ENCODE measurements at regions not wholly inside any gene's neighbourhood (a gene's known extent, or its start where the extent isn't known, plus 50 kb on each side); places are given as distances from the start of the nearest gene placed in this dataset.
A peak's percentile ranks its signal among the peaks of the same experiment; 100 is the strongest.

DNA sequence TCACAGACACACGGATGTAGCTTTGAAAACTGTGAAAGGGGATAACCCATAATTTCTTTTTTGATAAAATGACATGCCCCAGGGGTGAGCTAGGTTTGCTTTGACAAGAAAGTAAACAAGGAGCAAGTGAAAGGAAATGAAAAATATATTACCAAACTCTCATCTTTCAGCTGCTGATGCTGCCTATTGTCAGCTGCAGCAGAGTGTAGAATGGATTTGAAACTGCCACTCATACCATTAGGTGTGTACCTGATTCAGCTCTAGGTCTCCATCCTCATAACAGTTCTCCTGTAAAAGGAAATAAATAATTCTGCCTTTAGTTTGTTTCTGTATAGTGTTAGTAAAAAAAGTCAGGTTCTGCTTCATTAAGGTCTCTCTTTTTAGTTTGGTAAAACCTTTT, 415.1 kb upstream of the MARCKS start:
- intact Hi-C loops (cut with DNase I; ENCODE audit: low total_unique reads), result no loop called here
- H3K27me3 ChIP-seq, result no peaks in the 10 kb centered on the region
- DNase-seq, result no peak
- no peak overlapping the region for H3K27ac ChIP-seq
- no peak overlapping the region for H3K4me3 ChIP-seq
- no peaks in the 10 kb centered on the region for H3K36me3 ChIP-seq
- no peaks in the 10 kb centered on the region for H3K9me3 ChIP-seq
- TF ChIP-seq, protein P1, sequence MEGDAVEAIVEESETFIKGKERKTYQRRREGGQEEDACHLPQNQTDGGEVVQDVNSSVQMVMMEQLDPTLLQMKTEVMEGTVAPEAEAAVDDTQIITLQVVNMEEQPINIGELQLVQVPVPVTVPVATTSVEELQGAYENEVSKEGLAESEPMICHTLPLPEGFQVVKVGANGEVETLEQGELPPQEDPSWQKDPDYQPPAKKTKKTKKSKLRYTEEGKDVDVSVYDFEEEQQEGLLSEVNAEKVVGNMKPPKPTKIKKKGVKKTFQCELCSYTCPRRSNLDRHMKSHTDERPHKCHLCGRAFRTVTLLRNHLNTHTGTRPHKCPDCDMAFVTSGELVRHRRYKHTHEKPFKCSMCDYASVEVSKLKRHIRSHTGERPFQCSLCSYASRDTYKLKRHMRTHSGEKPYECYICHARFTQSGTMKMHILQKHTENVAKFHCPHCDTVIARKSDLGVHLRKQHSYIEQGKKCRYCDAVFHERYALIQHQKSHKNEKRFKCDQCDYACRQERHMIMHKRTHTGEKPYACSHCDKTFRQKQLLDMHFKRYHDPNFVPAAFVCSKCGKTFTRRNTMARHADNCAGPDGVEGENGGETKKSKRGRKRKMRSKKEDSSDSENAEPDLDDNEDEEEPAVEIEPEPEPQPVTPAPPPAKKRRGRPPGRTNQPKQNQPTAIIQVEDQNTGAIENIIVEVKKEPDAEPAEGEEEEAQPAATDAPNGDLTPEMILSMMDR (IDR thresholded peaks at IDR 0.05), result no peak
- peaks cover 0 to 3% (median 0%) of the 10 kb centered on the region in 4 donors for H3K4me1 ChIP-seq

DNA sequence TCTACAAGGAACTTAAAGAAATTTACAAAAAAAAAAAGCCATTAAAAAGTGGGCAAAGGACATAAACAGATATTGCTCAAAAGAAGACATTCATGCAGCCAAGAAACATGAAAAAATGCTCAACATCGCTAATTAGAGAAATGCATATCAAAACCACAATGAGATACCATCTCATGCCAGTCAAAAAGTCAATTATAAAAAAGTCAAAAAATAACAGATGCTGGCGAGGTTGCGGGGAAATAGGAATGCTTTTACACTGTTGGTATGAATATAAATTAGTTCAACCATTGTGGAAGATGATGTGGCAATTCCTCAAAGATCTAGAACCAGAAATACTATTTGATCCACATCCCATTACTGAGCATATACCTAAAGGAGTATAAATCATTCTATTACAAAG, 411.9 kb upstream of the MARCKS start:
- Histone ChIP-seq H3K4me3 (no peak overlapping the region), H3K27me3 (no peaks in the 10 kb centered on the region), H3K9me3 (no peaks in the 10 kb centered on the region), H3K27ac (no peak overlapping the region), H3K4me1 (peaks cover 0 to 17% (median 2%) of the 10 kb centered on the region in 4 donors), H3K36me3 (no peaks in the 10 kb centered on the region)
- DNase-seq, result no peak
- intact Hi-C loops (cut with DNase I; ENCODE audit: low total_unique reads), result no loop called here
- TF ChIP-seq, protein P1 (IDR thresholded peaks at IDR 0.05), result no peak

DNA sequence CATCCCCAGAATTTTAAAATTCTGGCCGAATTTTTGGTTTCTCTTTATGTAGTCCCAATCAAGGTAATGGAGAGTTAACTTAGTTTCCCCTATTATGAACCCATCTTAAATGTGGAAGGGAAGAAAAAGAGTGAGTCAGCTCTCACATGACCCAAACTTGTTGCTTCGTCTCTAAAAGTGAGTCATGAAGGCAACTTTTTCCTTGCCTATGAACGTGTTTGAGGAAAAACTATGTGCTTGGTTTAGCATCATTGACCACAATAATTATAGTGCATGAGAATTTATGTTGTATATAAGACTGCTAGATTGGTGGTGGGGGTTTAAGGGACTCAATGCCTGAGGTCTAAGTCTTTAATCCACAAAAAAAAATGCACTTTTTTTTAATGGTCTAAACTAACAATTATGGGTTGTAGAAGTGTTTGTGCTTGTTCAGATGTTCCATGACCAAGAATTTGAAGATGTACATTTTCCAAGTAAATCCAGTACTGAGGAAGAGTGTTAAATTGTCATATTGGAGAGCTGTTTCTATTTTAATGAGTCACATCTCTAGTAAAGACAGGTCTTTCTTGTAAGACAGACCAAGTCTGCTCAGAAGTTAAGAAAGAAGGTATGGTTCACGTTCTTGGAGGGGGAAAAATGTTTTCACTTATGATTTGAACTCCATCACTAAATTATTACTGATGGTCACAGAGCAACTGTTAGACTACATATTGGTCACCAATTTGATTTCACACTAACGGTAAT, 409.9 kb upstream of the MARCKS start:
- intact Hi-C loops (cut with DNase I; ENCODE audit: low total_unique reads), result no loop called here

DNA sequence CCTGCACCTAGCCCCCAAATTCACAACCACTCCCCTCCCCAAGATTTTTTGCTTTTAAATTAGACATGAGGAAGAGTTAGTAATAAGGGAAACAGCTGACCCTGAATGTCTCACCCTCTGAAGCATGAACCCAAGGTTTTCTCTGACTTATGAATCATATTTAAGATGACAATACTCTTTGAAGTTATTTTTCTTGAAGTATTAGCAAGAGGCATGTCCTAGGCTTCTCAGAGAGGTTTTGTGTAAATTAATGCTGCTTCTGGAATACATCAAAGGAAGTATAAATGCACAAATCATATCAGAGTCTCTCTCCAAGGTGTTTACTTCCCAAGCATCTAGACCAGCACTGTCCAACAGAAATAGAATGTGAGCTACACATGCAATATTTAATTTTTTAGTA, 408.1 kb upstream of the MARCKS start:
- TF ChIP-seq, protein P1 (IDR thresholded peaks at IDR 0.05), result no peak
- Histone ChIP-seq H3K36me3 (no peaks in the 10 kb centered on the region), H3K9me3 (no peaks in the 10 kb centered on the region), H3K27ac (no peak overlapping the region), H3K4me3 (no peak overlapping the region), H3K4me1 (peaks cover 0 to 23% (median 2%) of the 10 kb centered on the region in 4 donors), H3K27me3 (no peaks in the 10 kb centered on the region)
- DNase-seq, result no peak
- intact Hi-C loops (cut with DNase I; ENCODE audit: low total_unique reads), result no loop called here

More for the DNA sequence above, 409.9 kb upstream of the MARCKS start:
- H3K9me3 ChIP-seq, result no peaks in the 10 kb centered on the region
- TF ChIP-seq, protein P1 (IDR thresholded peaks at IDR 0.05), result no peak
- no peak for DNase-seq
- H3K36me3 ChIP-seq, result no peaks in the 10 kb centered on the region
- peak overlapping the region in 1 of 2 donors; percentile 10 for H3K27ac ChIP-seq
- H3K4me3 ChIP-seq, result no peak overlapping the region
- peaks cover 0 to 23% (median 2%) of the 10 kb centered on the region in 4 donors for H3K4me1 ChIP-seq
- no peaks in the 10 kb centered on the region for H3K27me3 ChIP-seq

DNA sequence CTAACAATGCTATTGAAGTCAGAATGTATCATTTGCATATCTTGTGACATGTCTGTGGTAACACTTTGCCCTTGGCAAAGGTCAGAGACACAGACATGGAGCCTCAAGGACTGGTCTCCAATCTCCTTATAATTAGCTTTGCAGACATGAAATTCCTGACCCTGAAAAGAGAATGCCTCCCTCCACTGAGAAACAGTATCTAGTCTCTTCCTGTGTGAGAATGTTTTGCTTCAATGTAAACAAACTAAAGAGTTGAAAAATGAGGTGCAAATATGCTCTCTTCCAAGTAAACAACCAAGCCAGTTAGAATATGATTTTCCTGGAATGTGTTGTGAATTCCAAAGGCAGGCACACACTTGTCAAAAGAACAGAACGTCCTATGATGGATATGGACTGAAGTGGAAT, 407.1 kb upstream of the MARCKS start:
- DNase-seq, result no peak
- no peaks in the 10 kb centered on the region for H3K27me3 ChIP-seq
- TF ChIP-seq, protein P1 (IDR thresholded peaks at IDR 0.05), result no peak
- H3K27ac ChIP-seq, result no peak overlapping the region
- H3K4me1 ChIP-seq, result peaks cover 0 to 23% (median 2%) of the 10 kb centered on the region in 4 donors
- no peaks in the 10 kb centered on the region for H3K9me3 ChIP-seq
- no peaks in the 10 kb centered on the region for H3K36me3 ChIP-seq
- no peak overlapping the region for H3K4me3 ChIP-seq
- intact Hi-C loops (cut with DNase I; ENCODE audit: low total_unique reads), result no loop called here

Data from tibial artery (tissue), 4 donors.